SK-N-SH (cell line): ENCODE measurements at regions not wholly inside any gene's neighbourhood (a gene's known extent, or its start where the extent isn't known, plus 50 kb on each side); places are given as distances from the start of the nearest gene placed in this dataset.

ENCODE experiments used
- CTCF ChIA-PET: fragments of 300-600, 350-600 bp; formaldehyde crosslinking; extraction: SDS; loops from one replicate; lab custom pipeline; 2021; lab: Yijun Ruan, JAX
- POLR2A ChIA-PET: fragments of 350-600 bp; sonication (Branson Sonifier 250); formaldehyde crosslinking; extraction: SDS; loops from one replicate; lab custom pipeline; 2020; ENCODE audit warnings: antibody characterized with exemption, inconsistent platforms; lab: Yijun Ruan, JAX
- DNase-seq: peaks from one replicate; pipeline ENCODE4 v3.0.0; 2012
- H2AFZ ChIP-seq: fragments of 200-600 bp; sonication (generic); 2 replicates; pipeline ENCODE4 v1.8.1; 2016; ENCODE audit warnings: antibody characterized with exemption, mild to moderate bottlenecking, low read depth
- H3F3A ChIP-seq: fragments of 200-600 bp; sonication (generic); replicated peaks from 2 replicates; pipeline ENCODE3; 2016; ENCODE audit warnings: antibody characterized with exemption, mild to moderate bottlenecking; ENCODE audit not compliant: insufficient read depth
- H3K27ac ChIP-seq, 2 experiments: fragments of 200-500 bp in 1 of 2; fragments of 200-600 bp in 1 of 2; sonication (Bioruptor generic) in 1 of 2; sonication (generic), shearing (Covaris generic) in 1 of 2; 2 replicates each; pipeline versions ENCODE4 v1.5.1 to v1.6.1; 2014 to 2016; ENCODE audit warnings: low read depth in 2 of 2, inconsistent platforms in 1 of 2, low read length in 1 of 2, mild to moderate bottlenecking in 1 of 2, mixed read lengths in 1 of 2
- H3K27me3 ChIP-seq: fragments of 200-600 bp; sonication (generic), shearing (Covaris generic); 2 replicates; pipeline ENCODE4 v1.6.1; 2016; ENCODE audit warnings: mixed run types; ENCODE audit not compliant: insufficient read depth
- H3K36me3 ChIP-seq, 2 experiments: fragments of 200-500 bp in 1 of 2; fragments of 200-600 bp in 1 of 2; sonication (Bioruptor generic) in 1 of 2; sonication (generic) in 1 of 2; replicated peaks in 1 of 2; 2 replicates each; pipeline versions ENCODE3 to v1.5.1; 2014 to 2016; ENCODE audit warnings: low read length in 1 of 2, mild to moderate bottlenecking in 1 of 2; ENCODE audit not compliant: insufficient read depth in 2 of 2, control insufficient read depth in 1 of 2
- H3K4me1 ChIP-seq, 2 experiments: fragments of 200-500 bp in 1 of 2; fragments of 200-600 bp in 1 of 2; sonication (Bioruptor generic) in 1 of 2; sonication (generic), shearing (Covaris generic) in 1 of 2; 2 replicates each; pipeline versions ENCODE4 v1.5.1 to v1.6.1; 2014 to 2016; ENCODE audit warnings: low read depth in 1 of 2, low read length in 1 of 2, mixed run types in 1 of 2; ENCODE audit not compliant: insufficient read depth in 2 of 2, control insufficient read depth in 1 of 2
- H3K4me2 ChIP-seq: fragments of 200-600 bp; sonication (generic), shearing (Covaris generic); 2 replicates; pipeline ENCODE4 v1.6.1; 2017; ENCODE audit warnings: mixed run types
- H3K4me3 ChIP-seq, 2 experiments: fragments of 200-500 bp in 1 of 2; fragments of 200-600 bp in 1 of 2; sonication (Bioruptor generic) in 1 of 2; sonication (generic), shearing (Covaris generic) in 1 of 2; 2 replicates each; pipeline versions ENCODE4 v1.5.1 to v1.8.1; 2014 to 2016; ENCODE audit warnings: low read depth in 2 of 2, inconsistent platforms in 1 of 2, low read length in 1 of 2, mild to moderate bottlenecking in 1 of 2, mixed read lengths in 1 of 2, moderate library complexity in 1 of 2
- H3K79me2 ChIP-seq: fragments of 200-600 bp; sonication (generic); 2 replicates; pipeline ENCODE4 v1.8.1; 2017; ENCODE audit warnings: mild to moderate bottlenecking; ENCODE audit not compliant: insufficient read depth
- H3K9ac ChIP-seq: fragments of 200-600 bp; sonication (generic); 2 replicates; pipeline ENCODE4 v1.6.1; 2017; ENCODE audit warnings: mixed run types
- H3K9me2 ChIP-seq: fragments of 200-600 bp; sonication (generic); 2 replicates; pipeline ENCODE4 v1.6.1; 2017; ENCODE audit warnings: mixed run types
- H3K9me3 ChIP-seq: fragments of 200-600 bp; sonication (generic); 2 replicates; pipeline ENCODE4 v1.6.1; 2017; ENCODE audit warnings: mixed run types, mild to moderate bottlenecking, moderate library complexity
- H4K20me1 ChIP-seq: fragments of 200-600 bp; sonication (generic); 2 replicates; pipeline ENCODE4 v1.6.1; 2017; ENCODE audit warnings: mild to moderate bottlenecking, mixed run types; ENCODE audit not compliant: insufficient read depth
- CHD2 ChIP-seq: fragments of 150-350 bp; IDR thresholded peaks from 2 replicates; pipeline ENCODE4 v1.6.1; 2018; ENCODE audit warnings: low read length; ENCODE audit not compliant: partially characterized antibody
- CTCF ChIP-seq: fragments of 200-600 bp; sonication (generic); IDR thresholded peaks from 2 replicates; pipeline ENCODE4 v1.6.1; 2017; ENCODE audit warnings: antibody characterized with exemption, mild to moderate bottlenecking, moderate library complexity
- EZH2phosphoT487 ChIP-seq: fragments of 200-600 bp; sonication (generic); IDR thresholded peaks from 2 replicates; pipeline ENCODE4 v1.6.1; 2017; ENCODE audit warnings: low read depth, mixed run types, mild to moderate bottlenecking, antibody characterized with exemption, moderate library complexity, borderline replicate concordance
- FOSL2 ChIP-seq: IDR thresholded peaks from 2 replicates; pipeline ENCODE4 v1.4.0; 2012; ENCODE audit warnings: low read depth, mild to moderate bottlenecking, moderate library complexity, borderline replicate concordance
- GABPA ChIP-seq: IDR thresholded peaks from 2 replicates; pipeline ENCODE4 v1.4.0; 2012; ENCODE audit warnings: low read depth, mild to moderate bottlenecking
- IRF3 ChIP-seq: fragments of 150-350 bp; IDR thresholded peaks from 2 replicates; pipeline ENCODE4 v1.6.1; 2016; ENCODE audit warnings: mild to moderate bottlenecking, low read depth, low read length
- JUND ChIP-seq: IDR thresholded peaks from 2 replicates; pipeline ENCODE4 v1.4.0; 2012
- MEF2A ChIP-seq: IDR thresholded peaks from 2 replicates; pipeline ENCODE4 v1.4.0; 2012; ENCODE audit warnings: low read depth, borderline replicate concordance
- MXI1 ChIP-seq: IDR thresholded peaks from 2 replicates; pipeline ENCODE4 v1.6.1; 2012; ENCODE audit warnings: mild to moderate bottlenecking, low read depth, low read length, improper control_type of control experiment
- NRF1 ChIP-seq: IDR thresholded peaks from 2 replicates; pipeline ENCODE4 v1.6.1; 2012; ENCODE audit warnings: low read depth, mild to moderate bottlenecking, low read length
- RAD21 ChIP-seq: IDR thresholded peaks from 2 replicates; pipeline ENCODE4 v1.6.1; 2012; ENCODE audit warnings: mild to moderate bottlenecking, low read length
- RXRA ChIP-seq: IDR thresholded peaks from 2 replicates; pipeline ENCODE4 v1.4.0; 2012; ENCODE audit warnings: low read depth, mild to moderate bottlenecking, borderline replicate concordance
- SIN3A ChIP-seq: IDR thresholded peaks from 2 replicates; pipeline ENCODE4 v1.6.1; 2012; ENCODE audit warnings: low read depth, mild to moderate bottlenecking, low read length, moderate library complexity, borderline replicate concordance
- TAF1 ChIP-seq: IDR thresholded peaks from 2 replicates; pipeline ENCODE4 v1.6.1; 2012; ENCODE audit warnings: low read depth, mild to moderate bottlenecking, low read length, moderate library complexity, borderline replicate concordance
- TEAD4 ChIP-seq: IDR thresholded peaks from 2 replicates; pipeline ENCODE4 v1.4.0; 2012; ENCODE audit warnings: mild to moderate bottlenecking, borderline replicate concordance; ENCODE audit not compliant: insufficient read depth
- USF2 ChIP-seq: fragments of 150-350 bp; IDR thresholded peaks from 2 replicates; pipeline ENCODE4 v1.6.1; 2017; ENCODE audit warnings: antibody characterized with exemption, low read length, low read depth, borderline replicate concordance
- ZBTB33 ChIP-seq: IDR thresholded peaks from 2 replicates; pipeline ENCODE4 v1.4.0; 2012; ENCODE audit warnings: low read depth, borderline replicate concordance
- WGBS: methylation state at CpG from one replicate; pipeline ENCODE4 v1.1.6; 2017; ENCODE audit warnings: low lambda C conversion rate; 5-methylcytosine and 5-hydroxymethylcytosine counted together

DNA sequence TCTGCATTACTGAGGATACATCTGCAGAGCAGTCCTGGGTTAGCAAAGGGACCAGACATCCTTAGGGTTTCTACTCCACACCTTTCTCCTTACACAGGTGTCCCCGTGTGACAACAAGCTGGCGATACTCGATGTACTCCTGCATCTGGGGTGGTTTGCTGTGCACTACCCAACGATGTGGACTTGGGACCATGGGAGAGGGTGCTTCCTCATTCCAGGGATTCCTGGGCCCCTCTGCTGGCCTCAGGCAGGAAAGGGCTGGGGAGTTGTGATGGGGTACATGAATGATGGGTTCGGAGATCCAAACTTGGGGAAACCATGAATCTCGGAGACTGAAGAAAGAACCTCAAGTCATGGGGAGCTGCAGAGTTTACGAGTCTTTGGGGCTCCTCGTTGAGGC lies 179.6 kb upstream of the GALNT17 start:
- Histone ChIP-seq H3K79me2 (no peaks in the 10 kb centered on the region), H3F3A (no peaks in the 10 kb centered on the region), H3K27me3 (no peaks in the 10 kb centered on the region), H3K4me2 (no peak overlapping the region), H3K9me3 (no peaks in the 10 kb centered on the region), H4K20me1 (no peaks in the 10 kb centered on the region), H3K27ac (no peak overlapping the region), H3K36me3 (no peaks in the 10 kb centered on the region)
- CTCF ChIA-PET: no interaction called here
- POLR2A ChIA-PET: interaction anchor here (0.6 kb wide), 1 partner anchor 57 kb away, joined by 3 read pairs; no protein-coding TSS in a partner anchor
- DNase-seq: no peak
- 25% methylated on average over 8 of the region's 8 CpGs for WGBS
- TF ChIP-seq CTCF (no peak), NRF1 (no peak), MEF2A (no peak), MXI1 (no peak), ZBTB33 (no peak), RAD21 (no peak), GABPA (no peak), TAF1 (no peak), EZH2phosphoT487 (no peak), FOSL2 (no peak), TEAD4 (no peak)
- TF ChIP-seq, all 33 proteins: peak for 0
- Histone ChIP-seq H3K9ac (no peak overlapping the region), H2AFZ (no peak overlapping the region), H3K9me2 (no peaks in the 10 kb centered on the region), H3K4me1 (no peaks in the 10 kb centered on the region), H3K4me3 (no peak overlapping the region)

DNA sequence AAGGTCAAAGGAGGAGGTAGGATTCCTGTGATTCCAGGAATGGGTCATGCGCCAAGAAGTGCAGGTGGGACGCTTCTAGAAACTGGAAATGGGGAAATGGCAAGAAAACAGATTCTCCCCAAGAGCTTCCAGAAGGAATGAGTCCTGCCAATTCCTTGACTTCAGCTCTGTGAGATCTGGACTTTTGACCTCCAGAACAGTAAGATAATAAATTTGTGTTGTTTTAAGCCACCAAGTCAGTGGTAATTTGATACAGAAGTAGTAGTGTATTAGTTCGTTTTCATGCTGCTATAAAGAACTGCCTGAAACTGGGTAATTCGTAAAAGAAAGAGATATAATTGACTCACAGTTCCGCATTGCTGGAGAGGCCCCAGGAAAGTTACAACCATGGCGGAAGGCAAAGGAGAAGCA lies 178.6 kb upstream of the GALNT17 start:
- Histone ChIP-seq H3K9ac (no peak overlapping the region), H2AFZ (no peak overlapping the region), H3K36me3 (no peaks in the 10 kb centered on the region), H3K9me2 (no peaks in the 10 kb centered on the region), H3K4me2 (no peak overlapping the region), H3K4me1 (no peaks in the 10 kb centered on the region), H4K20me1 (no peaks in the 10 kb centered on the region), H3K79me2 (no peaks in the 10 kb centered on the region), H3K27ac (no peak overlapping the region), H3K4me3 (no peak overlapping the region), H3F3A (no peaks in the 10 kb centered on the region), H3K9me3 (no peaks in the 10 kb centered on the region), H3K27me3 (no peaks in the 10 kb centered on the region)
- TF ChIP-seq JUND: no peak
- TF ChIP-seq TAF1: no peak
- TF ChIP-seq RXRA: no peak
- TF ChIP-seq USF2: no peak
- no peak for TF ChIP-seq CHD2
- no peak for TF ChIP-seq NRF1
- TF ChIP-seq FOSL2: no peak
- TF ChIP-seq CTCF: no peak
- no peak for TF ChIP-seq IRF3
- no peak for TF ChIP-seq SIN3A
- POLR2A ChIA-PET: no interaction called here
- CTCF ChIA-PET: no interaction called here
- DNase-seq: no peak
- 14% methylated on average over 6 of the region's 6 CpGs for WGBS
